Breast epithelium (tissue), 3 donors: ENCODE measurements at regions not wholly inside any gene's neighbourhood (a gene's known extent, or its start where the extent isn't known, plus 50 kb on each side); places are given as distances from the start of the nearest gene placed in this dataset.
"Not testable (repeated sequence)": the region's sequence is repeated elsewhere in the genome, so short reads cannot be mapped to it uniquely, and the experiment has no call there.

Experiments
- POLR2A ChIP-seq: fragments of 450-650 bp; IDR thresholded peaks from one replicate; pipeline ENCODE4 v1.6.1; 2016; ENCODE audit warnings: antibody characterized with exemption, mild to moderate bottlenecking, moderate library complexity
- POLR2AphosphoS5 ChIP-seq, 3 donors: sonication (generic); formaldehyde crosslinking; IDR thresholded peaks; one replicate each; pipeline ENCODE4 v1.6.1; 2017; ENCODE audit warnings: antibody characterized with exemption in 3 of 3
- TF ChIP-seq, protein P1 (sequence below), 3 donors: fragments of 450-650 bp; IDR thresholded peaks; one replicate each; pipeline ENCODE4 v1.5.1; 2016 to 2017; ENCODE audit warnings: antibody characterized with exemption in 3 of 3, mild to moderate bottlenecking in 3 of 3, moderate library complexity in 3 of 3

DNA sequence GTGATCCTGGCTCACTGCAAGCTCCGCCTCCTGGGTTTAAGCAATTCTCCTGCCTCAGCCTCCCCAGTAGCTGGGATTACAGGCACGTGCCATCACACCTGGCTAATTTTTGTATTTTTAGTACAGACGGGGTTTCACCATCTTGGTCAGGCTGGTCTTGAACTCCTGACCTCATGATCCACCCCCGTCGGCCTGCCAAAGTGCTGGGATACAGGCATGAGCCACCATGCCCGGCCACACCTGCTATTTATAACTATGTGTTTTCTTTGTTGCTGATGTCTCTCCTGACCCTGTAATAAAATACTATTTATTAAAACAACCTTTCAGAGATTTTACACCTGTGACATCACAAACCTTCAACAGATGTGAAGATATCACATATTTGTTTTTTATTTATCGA is 736.5 kb upstream of the PCDH15 start:
- TF ChIP-seq, protein P1, sequence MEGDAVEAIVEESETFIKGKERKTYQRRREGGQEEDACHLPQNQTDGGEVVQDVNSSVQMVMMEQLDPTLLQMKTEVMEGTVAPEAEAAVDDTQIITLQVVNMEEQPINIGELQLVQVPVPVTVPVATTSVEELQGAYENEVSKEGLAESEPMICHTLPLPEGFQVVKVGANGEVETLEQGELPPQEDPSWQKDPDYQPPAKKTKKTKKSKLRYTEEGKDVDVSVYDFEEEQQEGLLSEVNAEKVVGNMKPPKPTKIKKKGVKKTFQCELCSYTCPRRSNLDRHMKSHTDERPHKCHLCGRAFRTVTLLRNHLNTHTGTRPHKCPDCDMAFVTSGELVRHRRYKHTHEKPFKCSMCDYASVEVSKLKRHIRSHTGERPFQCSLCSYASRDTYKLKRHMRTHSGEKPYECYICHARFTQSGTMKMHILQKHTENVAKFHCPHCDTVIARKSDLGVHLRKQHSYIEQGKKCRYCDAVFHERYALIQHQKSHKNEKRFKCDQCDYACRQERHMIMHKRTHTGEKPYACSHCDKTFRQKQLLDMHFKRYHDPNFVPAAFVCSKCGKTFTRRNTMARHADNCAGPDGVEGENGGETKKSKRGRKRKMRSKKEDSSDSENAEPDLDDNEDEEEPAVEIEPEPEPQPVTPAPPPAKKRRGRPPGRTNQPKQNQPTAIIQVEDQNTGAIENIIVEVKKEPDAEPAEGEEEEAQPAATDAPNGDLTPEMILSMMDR (IDR thresholded peaks at IDR 0.05), result not testable (repeated sequence)
- TF ChIP-seq POLR2A; POLR2AphosphoS5 (IDR thresholded peaks at IDR 0.05): not testable (repeated sequence)
